GM19240 (cell line): ENCODE measurements at regions not wholly inside any gene's neighbourhood (a gene's known extent, or its start where the extent isn't known, plus 50 kb on each side); places are given as distances from the start of the nearest gene placed in this dataset.

Experiments used
- DNase-seq: peaks from one replicate; pipeline ENCODE4 v3.0.0; 2011; ENCODE audit warnings: low spot score; ENCODE audit not compliant: insufficient read length

DNA sequence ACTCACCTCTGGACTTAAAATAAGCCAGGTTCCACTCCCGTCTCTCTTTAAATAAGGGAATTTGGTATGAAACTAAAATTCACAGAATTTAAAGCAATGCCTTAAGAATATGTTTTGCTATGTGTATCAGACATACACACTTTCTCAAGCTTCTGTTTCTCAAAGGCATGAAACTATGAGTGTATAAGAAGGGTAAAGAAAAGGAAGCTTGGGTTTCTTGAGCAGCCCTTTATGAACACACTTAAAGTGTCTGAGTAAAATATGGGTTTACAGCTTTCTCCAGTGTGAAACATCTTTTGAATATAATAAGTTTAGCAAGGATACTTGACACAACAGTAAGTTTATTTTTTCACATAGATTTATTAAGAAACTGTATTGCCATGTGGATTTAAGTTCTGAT, 370.5 kb downstream of the TMA16 start:
- DNase-seq = no peak

DNA sequence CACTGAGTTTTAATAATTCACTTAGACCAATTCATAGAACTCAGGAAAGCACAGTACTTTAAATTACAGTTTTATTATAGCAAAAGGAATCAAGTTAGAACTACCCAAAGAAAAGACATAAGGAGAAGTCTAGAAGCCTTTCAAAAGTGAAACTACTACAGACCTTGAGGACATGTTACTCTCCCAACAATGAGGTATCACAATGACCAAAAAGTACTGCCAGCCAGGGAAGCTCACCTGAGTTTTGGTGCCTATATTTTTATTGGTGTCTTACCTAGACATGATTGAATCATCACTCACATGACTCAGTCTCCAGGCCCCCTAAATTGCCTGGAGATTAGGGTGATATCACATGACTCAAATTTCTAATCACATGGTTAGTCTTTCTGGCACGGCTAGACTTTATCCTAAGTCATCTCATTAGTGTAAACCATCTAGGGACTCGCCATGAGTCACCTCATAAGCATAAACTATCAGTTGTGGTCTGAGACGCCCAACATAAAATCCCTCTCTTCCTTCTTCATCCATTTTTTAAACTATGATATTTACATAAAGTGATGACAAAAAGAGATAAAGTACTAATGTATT, 372.3 kb downstream of the TMA16 start:
- DNase-seq = no peak

DNA sequence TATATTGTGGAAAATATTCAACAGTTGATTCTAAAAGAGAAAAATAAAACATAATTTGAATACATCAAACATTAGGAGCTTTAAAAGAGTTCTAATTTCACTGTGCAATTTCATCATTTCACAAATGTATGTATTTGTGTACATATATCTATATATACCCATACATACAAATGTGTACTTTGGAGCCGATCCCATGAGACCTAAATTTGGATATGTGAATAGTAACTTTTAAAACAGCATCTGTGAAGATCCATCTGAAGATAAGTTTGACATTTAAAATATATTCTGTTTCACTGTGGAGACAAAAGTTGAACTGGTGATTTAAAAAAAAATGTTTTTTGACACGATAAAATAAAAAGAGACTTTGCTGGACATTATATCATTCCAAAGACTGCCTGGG, 374.0 kb downstream of the TMA16 start:
- DNase-seq = no peak

DNA sequence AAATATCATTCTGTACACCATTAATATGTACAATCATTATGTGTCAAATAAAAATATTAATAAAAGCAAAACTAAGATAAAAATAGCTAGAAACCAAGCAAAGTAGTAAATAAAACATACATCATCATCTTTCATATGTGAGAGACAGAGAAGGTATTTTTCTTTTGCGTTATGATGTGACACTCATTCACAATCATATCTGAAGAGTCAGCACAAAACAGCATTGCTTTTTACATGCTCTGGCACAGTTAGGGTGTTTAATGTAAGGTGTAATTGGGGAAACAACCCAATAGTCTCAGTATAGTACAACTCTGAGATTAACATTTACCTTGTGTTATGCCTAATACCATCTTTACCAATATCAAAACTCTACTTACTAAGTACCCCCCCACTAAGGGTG, 376.6 kb downstream of the TMA16 start:
- no peak for DNase-seq

DNA sequence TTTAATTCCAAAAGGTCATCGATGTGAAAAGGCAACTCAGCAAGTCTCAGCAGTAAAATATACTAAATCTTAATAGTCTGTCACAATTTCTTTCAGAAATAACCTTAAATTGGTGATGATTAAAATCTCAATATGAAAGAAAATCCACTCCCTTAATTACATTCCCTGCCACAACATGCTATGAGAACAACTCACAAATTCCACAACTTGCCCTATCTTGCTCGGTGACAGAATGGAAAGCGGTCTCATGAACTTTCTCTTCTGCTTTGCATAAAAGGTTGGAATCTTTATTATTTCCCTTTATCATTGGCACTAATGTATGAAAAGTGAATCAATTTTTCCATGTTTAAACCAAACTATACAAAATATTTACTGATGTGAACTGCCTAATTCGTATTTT, 380.8 kb downstream of the TMA16 start:
- no peak for DNase-seq

DNA sequence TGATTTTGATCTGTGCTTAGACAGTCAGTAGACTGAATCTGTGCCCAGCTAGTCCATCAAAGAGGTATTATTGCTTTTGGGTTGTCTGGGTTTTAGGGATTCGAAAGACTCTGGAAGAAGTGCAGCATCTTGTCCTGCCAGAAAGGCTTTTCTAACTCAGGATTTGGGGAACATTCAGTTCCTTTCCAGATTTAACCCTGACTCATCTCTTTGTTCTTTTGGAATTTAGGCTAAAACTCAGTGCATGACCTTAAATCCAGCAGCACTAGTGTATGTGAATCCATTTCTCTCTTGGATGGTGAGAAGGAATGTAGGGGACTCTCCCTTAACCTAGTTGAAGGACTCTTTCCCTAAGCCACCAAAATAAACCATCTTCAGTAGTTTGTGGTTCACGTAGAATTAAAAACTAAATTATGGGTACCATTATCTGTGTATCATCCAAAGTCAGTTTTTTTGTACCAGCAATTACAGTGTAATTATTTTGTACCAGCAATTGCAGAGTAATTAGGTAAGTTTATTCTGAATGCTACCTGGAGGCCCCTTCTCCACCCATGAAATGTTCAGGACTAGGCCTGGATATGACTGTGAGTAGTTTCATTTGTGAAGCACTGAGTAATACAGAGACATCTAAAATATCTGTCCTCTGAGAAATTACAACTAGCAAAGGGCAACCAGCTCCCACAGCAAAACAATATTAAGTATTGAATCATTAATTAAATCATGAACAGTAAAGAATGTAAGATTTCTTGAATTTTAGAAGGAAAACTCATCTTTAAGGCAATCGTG, 384.0 kb downstream of the TMA16 start:
- DNase-seq = no peak

DNA sequence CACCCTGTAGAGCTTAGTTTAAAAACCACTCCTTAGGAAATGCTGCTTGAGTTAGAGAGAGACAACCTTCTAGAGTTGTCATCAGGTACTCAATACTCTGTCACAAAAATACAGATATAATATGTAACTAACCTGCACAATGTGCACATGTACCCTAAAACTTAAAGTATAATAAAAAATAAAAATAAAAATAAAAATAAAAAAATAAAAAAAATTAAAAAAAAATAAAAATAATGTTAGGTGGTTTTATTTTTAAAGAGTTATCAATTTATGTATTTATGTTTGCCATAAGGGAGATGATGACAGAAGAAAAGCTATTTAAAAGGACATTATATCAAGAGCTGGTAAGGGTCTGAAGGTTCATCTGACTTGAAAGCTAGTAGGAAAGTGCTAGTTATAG, 397.9 kb downstream of the TMA16 start:
- no peak for DNase-seq

DNA sequence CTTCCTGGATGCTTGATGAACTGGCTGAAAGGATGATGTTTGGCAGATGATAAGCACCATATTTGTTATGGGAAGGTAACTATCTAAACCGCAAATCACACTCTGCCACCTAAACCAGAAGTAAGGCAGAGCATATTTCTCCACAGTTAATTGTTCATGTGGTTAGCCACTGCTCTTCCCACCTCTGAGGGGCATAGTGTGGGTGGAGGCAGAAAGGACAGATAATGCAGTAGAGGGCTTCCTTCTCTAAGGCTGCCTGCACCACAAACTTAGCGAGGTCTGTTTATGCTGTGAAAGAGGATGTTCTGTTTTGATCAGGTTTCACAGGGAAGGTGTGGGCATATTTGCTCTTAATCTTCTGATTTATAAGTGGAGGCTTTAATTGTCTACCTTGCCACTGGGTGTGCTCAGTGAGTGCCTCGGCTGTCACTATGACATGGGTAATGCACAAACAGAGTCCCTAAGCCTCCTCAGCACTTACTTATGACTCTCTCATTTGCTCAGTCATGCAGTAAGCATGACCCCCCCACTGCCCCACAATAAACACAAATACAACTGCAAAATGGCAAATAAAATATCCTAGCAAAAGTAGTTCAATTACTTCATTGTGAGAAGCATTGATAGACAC, 401.0 kb downstream of the TMA16 start:
- DNase-seq = no peak

DNA sequence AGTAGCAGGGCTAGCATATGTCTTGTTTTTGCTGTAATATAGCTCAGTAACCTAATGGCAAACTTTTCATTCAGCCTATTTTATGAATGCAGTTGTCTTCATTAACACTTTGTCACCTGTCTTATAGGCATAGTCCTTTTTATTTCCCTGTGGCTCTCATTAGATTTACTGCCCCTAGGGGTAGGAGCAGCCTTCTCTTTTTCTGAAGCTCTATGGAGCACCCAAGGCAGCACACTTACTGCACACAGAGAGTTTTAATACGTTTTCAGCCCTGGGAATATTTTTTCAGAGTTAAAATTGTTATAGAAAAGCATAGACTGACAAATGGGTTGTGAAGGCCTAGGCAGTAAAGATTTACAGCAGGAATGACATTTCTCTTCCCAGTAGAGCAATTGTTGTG, 406.8 kb downstream of the TMA16 start:
- no peak for DNase-seq

DNA sequence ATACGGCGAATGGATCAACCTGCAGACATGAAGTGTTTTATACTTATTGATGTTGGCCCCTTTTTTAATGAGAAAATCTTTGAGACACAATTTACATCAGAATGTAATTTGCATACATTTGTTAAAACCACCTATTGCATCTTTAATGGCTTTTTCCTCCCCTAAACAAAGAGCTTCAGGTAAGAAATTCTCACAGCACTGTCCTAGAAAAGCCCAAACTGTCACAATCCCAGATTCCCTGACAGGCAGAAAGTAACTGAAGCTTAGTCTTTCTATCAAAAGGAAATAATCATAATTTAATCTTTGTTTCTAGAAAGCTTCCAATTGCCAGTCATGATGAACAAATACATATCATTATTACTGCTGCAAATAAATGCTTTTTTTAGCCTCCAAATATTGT, 407.9 kb downstream of the TMA16 start:
- DNase-seq = no peak

DNA sequence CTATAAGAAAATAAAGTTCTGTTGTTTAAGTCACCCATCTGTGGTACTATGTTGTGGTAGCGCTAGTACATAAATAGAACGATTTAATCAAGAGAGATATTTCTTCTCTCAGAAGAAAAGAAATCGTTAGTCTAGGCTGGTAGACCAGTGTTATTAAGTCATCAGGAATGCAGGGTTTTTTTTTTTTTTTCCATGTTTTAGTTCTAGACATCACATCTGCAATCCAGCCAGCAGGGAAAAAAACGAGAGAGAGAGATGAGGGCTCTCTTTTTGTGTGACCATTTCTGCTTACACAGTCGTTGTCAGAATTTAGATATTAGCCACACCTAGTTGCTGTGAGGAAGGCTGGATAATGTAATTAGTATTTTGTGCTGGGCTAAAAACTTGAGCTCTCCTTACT, 417.4 kb downstream of the TMA16 start:
- no peak for DNase-seq

DNA sequence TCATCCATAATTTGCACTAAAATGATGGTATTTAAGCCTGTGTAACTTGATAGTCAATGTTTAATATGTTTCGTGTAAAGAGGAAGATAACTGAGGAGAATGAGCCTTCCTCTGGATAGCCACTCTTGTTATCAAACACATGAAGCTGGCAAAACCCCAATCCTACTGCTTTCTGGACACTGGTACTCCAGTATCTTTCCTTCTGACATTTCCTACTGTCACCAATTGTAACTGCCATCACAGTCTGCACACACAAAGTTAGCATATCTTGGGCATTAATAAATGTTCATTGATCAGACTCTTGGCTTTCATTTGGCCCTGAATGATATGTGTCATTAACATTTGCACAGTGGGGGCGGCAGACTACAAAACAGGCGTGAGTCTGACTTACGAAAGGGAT, 419.1 kb downstream of the TMA16 start:
- DNase-seq = no peak

DNA sequence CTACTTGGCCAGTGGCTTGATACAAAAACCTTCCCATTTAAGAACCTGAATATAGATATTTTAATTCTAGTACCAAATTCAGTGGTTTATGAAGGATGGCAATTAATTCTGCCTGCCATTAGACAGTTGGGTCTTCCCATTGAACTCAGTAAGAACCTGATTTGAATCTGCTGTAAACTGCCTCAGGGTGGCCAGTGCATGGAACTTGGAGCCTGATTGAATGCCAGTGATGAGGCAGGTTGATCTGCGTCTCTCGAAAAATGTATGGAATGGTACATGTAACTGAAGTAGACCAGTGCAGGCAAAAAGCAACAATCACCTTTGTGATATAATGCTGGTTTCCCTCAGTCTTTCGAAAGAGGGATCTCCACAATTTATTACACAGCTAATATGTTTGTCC, 421.4 kb downstream of the TMA16 start:
- DNase-seq = no peak

DNA sequence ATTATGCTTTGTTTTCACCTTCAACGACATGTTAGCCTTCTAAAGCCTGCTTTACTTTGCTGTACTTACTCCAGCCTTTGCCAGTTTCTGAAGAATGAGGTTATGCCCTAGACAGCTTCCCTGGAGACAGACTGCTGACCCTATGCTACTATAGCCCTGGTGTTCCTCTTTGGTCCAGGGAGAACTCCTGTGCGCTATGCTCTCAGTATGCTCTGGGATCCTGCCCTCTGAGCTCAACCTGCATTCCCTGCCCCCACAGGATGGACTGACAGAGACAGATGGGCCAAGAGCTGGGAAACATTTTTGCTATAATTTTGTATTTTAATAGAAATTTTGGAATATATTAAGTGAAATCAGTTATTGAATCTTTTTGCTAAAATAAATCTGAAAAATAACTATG, 425.9 kb downstream of the TMA16 start:
- no peak for DNase-seq

DNA sequence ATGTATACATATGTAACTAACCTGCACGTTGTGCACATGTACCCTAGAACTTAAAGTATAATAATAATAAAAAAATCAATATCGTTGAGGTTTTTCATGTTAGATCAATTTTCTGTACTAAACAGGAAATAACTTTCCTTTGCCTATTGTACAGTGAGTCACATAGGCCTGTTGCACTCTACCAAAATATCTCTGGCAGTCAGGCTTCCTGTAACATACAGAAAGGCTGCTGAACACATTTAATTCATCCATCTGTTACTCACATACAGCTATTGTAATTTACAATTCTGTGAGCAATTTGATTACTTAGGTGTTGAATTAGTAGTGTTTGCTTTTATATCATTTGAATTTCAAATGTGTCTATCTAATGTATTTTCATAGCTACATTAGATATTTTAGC, 427.8 kb downstream of the TMA16 start:
- no peak for DNase-seq

DNA sequence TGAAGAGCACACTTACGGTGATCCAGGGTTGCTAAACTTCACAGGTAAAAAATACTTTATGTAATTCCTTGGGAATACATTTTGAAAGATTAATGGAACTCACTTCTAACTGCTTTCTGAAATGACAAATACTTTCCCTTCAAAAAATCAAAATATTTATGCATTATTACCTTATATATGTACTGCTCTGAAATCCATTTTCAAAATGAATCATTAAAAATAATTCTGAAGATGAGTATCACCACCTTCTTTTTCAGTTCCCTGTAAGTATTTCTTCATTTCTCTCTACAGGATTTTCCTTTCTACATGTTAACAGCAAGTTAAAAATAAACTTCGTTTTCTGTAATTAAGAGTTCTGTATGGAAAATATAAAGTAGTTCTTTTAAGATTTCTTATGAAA, 428.6 kb downstream of the TMA16 start:
- no peak for DNase-seq

DNA sequence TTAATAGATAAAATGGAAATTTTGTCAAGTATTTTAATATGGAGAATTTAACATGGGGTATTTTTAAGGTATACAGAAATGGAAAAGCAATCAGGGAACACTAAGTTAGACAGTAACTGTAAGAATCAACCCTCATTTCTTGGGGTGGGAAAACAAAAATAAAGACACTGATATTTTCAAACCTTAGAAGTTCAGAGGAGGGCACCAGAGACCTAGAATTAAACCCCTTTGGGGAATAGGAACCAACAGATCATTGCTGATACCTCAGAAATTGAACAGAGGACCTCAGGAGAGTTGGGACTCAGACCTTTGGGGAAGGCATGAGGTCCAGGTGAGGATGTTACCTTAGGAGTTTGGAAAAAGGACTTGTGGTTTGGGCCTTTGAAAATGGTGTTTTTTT, 435.6 kb downstream of the TMA16 start:
- no peak for DNase-seq

DNA sequence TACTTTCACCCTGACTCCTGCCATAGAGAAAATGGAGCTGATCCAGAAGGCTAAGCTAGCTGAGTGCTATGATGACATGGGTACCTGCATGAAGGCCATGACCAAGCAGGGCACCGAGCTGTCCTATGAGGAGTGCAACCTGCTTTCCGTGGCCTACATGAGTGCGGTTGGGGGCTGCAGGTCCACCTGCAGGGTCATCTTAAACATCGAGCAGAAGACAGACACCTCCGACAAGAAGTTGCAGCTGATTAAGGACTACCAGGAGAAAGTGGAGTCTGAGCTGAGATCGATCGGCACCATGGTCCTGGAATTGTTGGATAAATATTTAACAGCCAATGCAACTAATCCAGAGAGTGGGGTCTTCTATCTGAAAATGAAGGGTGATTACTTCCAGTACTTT, 438.0 kb downstream of the TMA16 start:
- no peak for DNase-seq

DNA sequence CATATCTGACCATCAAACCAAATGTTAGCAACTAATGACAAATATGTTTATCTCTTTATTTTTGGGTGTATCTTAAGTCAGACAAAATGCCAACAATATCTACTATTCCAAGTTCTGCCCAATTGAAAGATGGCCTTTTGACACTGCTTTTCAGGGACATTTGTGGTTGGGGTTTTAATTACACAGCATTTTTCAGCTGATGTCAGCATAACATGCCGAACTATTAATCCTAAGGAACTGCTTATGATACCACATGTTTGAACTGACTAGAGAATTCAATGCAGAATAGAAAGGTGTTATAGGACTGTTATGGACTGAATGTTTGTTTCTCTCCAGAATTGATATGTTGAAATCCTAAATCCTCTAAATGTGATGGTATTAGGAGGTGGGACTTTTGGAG, 445.1 kb downstream of the TMA16 start:
- DNase-seq = no peak

DNA sequence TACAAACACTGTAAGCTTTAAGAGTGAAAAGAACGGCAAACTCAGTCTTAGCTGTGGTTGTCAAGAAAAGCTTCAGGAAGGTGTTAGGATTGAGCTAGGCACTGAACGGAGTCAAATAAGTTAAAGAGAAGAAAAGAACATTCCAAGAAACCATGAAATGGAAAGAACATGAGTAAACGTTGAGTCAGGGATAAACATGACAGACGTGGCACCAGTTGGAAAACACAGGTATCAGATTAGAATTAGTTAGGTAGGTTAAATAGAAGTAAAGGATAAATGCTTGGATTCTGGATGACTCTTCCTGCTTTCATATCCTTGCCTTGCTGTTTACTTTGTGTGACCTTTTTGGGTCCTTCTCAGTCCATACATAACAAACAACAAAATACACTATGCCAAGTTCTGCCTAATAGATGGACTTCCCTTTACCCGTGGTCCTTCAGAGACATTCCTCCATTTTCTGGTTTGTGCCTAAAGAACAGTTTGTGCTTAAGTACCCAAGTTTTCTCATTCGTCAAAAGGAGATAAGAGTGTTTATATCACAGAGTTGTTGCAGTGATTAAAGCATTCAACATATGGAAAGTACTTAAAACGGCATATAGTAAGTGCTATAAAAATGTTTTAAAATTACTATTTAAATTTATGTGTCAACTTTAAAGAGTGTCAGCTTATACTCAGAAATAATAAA, 446.9 kb downstream of the TMA16 start:
- DNase-seq = no peak

DNA sequence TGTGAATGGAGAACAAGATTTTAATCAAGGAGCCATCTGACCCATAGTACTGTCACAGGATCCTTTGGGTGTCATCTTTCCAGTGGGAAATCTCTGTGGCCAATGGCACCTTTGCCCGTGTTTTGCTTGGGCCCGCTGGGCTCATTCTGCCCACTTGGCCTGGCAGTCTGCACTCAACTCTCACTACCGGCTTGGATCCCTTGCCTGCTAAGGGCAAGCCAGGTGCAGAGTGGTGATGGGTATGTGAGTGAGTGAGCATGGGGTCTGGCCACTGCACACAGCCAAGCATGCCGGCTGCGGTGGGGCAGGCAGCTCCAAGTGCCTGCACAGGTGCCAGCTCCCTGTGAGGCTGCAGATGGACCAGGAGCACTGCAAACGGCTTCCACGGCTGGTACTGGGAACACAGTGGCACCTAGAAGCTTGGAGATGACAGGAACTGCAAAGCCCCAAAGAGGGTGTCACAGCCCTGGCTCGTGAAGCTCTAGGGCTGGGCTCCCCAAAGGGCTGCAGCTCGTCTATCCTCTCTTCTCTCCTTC, 454.5 kb downstream of the TMA16 start:
- DNase-seq = no peak

DNA sequence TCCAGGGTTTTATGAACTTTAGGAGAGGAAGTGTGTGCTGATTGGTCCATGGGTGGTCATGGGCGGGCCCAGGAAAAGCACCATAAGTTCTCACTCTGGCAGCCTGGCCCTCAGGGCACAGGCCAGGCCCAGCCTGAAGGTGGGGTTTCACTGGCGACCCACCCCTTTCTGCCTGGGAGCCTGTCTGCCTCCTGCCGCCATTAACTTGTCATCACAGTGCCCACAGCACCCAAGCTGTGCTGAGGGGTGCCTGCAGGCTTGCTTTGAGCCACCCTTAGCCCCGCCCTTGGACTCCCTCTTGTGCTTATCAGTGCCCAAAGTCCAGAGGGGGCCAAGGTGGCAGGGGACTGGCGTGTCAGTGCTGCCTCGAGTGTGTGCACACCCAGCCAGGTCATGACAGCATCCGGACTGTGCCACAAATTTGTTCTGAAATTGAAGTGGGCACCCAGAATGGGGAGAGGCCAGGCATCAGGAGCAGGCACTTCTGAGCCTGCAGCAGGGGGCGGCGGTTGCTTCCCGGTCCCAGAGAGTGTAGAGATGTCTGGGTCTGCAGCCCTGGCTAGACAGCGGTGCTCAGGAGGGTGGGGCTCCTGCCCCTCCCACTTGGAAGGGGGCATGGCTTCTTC, 455.6 kb downstream of the TMA16 start:
- no peak for DNase-seq
